GM23248 (cell line): ENCODE measurements at regions not wholly inside any gene's neighbourhood (a gene's known extent, or its start where the extent isn't known, plus 50 kb on each side); places are given as distances from the start of the nearest gene placed in this dataset.

Experiments
- EZH2 ChIP-seq: fragments of 200-600 bp; sonication (generic); IDR thresholded peaks from 2 replicates; pipeline ENCODE4 v1.6.1; 2018; ENCODE audit warnings: antibody characterized with exemption, mild to moderate bottlenecking; ENCODE audit not compliant: insufficient read depth, poor library complexity, severe bottlenecking
- EZH2phosphoT487 ChIP-seq: fragments of 200-600 bp; sonication (generic); IDR thresholded peaks from 2 replicates; pipeline ENCODE4 v1.6.1; 2018; ENCODE audit warnings: antibody characterized with exemption, moderate library complexity, mild to moderate bottlenecking, low read depth; ENCODE audit not compliant: insufficient read depth

GRCh38 chr1:193705554-193705981 is 519.2 kb upstream of the B3GALT2 start:
- TF ChIP-seq EZH2phosphoT487 (no peak), EZH2 (no peak)
